ENCODE measurements at regions not wholly inside any gene's neighbourhood (a gene's known extent, or its start where the extent isn't known, plus 50 kb on each side); places are given as distances from the start of the nearest gene placed in this dataset.

DNA sequence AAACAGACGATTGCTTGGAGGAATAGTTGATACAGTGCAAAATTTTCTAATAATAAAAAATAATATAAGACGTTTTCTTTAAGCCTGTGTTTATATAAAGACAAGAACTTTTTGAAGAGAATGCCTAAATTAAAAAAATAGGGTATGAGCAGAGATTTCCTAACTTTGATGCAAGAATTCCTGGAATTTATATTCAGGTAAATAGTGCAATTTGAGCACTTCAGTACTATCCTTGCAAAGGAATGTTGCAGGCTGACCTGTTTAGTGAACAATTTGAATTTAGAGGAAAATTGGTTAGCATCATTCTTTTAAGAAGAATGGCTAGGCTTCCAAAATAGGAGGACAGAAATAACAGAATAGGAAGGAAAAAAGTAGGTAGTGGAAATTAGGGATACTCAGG, 1172.3 kb downstream of the HACE1 start:
- Histone ChIP-seq H3K27me3 (ENCODE audit: control insufficient read depth, insufficient read depth, low read length, poor library complexity, severe bottlenecking) (no peaks in the 10 kb centered on the region), H3K4me3 (ENCODE audit: insufficient read depth, low read depth, low read length) (no peak overlapping the region), H3K9me3 (ENCODE audit: control insufficient read depth, low read length) (no peaks in the 10 kb centered on the region), H3K27ac (ENCODE audit: insufficient read depth, low read depth, low read length, poor library complexity, severe bottlenecking) (no peak overlapping the region), H3K4me1 (ENCODE audit: control insufficient read depth, insufficient read depth, low read length) (no peaks in the 10 kb centered on the region), H3K36me3 (ENCODE audit: control insufficient read depth, insufficient read depth, low read length) (no peaks in the 10 kb centered on the region)
- WGBS, 2 experiments = no CpG with 5 or more reads among the region's 2 CpGs

DNA sequence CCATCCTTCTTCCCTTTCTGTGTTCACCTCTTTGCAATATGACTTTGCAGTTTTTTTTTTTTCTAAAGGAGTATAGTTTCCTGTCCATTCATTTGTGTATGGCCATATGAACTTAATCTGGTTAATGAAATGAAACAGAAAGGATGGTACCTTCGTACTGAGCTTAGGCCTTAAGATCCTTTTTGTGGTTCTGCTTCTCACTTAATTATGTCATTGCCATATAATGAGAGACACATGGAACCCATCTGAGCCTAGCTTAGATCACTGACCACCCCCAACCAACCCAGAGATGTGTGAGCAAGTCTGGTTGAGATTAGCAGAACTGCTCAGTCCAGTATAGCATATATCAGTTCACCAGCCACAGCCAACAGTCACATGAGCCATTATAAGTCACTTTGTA, 1179.6 kb downstream of the HACE1 start:
- 86 to 100% methylated on average over 1 of the region's 1 CpG for WGBS, 2 experiments

DNA sequence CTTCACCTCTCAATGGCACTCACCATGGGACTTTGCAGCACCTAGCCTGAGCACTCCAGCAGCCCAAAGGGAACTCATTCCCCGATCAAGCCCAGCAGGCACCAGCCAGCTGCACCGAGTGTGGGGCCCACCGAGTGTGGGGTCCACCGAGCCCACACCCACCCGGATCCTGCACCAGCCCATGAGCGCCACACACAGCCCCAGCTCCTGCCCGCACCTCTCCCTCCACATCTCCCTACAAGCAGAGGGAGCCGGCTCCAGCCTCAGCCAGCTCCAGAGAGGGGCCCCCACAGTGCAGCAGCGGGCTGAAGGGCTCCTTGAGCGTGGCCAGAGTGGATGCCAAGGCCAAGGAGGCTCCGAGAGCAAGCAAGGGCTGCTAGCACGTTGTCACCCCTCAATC, 1182.4 kb downstream of the HACE1 start:
- Histone ChIP-seq H3K36me3 (ENCODE audit: control insufficient read depth, insufficient read depth, low read length) (no peaks in the 10 kb centered on the region), H3K4me1 (ENCODE audit: control insufficient read depth, insufficient read depth, low read length) (no peaks in the 10 kb centered on the region), H3K9me3 (ENCODE audit: control insufficient read depth, low read length) (no peaks in the 10 kb centered on the region), H3K27ac (ENCODE audit: insufficient read depth, low read depth, low read length, poor library complexity, severe bottlenecking) (no peak overlapping the region), H3K4me3 (ENCODE audit: insufficient read depth, low read depth, low read length) (no peak overlapping the region), H3K27me3 (ENCODE audit: control insufficient read depth, insufficient read depth, low read length, poor library complexity, severe bottlenecking) (no peaks in the 10 kb centered on the region)
- 89 to 90% methylated on average over 12 of the region's 12 CpGs for WGBS, 2 experiments

More for the DNA sequence above, 1179.6 kb downstream of the HACE1 start:
- H3K4me3 ChIP-seq (ENCODE audit: insufficient read depth, low read depth, low read length) = no peak overlapping the region
- no peaks in the 10 kb centered on the region for H3K4me1 ChIP-seq (ENCODE audit: control insufficient read depth, insufficient read depth, low read length)
- H3K9me3 ChIP-seq (ENCODE audit: control insufficient read depth, low read length) = no peaks in the 10 kb centered on the region
- H3K36me3 ChIP-seq (ENCODE audit: control insufficient read depth, insufficient read depth, low read length) = no peaks in the 10 kb centered on the region
- H3K27me3 ChIP-seq (ENCODE audit: control insufficient read depth, insufficient read depth, low read length, poor library complexity, severe bottlenecking) = no peaks in the 10 kb centered on the region
- no peak overlapping the region for H3K27ac ChIP-seq (ENCODE audit: insufficient read depth, low read depth, low read length, poor library complexity, severe bottlenecking)

DNA sequence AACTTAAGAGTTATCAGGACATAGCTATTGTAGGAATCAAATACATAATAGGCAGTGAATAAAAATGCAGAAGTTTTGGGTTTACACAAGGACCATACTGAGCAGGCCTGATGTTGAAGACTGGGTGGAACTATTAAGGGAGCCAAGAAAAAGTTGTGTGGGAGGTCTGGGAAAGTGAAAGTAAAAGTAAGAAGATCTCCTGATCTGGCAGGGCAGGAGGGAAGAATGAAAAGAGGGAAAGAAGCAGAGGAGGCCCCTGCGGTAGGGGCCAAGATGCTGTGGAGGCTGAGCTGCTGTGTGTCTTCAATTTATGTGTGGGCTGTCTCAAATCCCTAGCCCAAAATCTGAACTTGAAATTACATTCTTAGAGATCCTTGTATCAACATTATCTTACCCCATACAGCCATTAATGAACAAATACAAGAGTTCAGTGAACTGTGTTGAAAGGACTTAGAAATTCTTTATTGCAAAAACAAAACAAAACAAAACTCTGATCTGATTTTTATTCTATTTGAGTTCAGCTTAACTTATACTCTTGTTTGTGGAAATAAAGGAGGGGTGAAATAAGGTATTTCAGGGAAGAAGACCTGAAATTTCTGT, 1183.8 kb downstream of the HACE1 start:
- Histone ChIP-seq H3K9me3 (ENCODE audit: control insufficient read depth, low read length) (no peaks in the 10 kb centered on the region), H3K36me3 (ENCODE audit: control insufficient read depth, insufficient read depth, low read length) (no peaks in the 10 kb centered on the region), H3K27ac (ENCODE audit: insufficient read depth, low read depth, low read length, poor library complexity, severe bottlenecking) (no peak overlapping the region), H3K4me1 (ENCODE audit: control insufficient read depth, insufficient read depth, low read length) (no peaks in the 10 kb centered on the region), H3K4me3 (ENCODE audit: insufficient read depth, low read depth, low read length) (no peak overlapping the region), H3K27me3 (ENCODE audit: control insufficient read depth, insufficient read depth, low read length, poor library complexity, severe bottlenecking) (no peaks in the 10 kb centered on the region)
- 79 to 92% methylated on average over 1 of the region's 1 CpG for WGBS, 2 experiments

DNA sequence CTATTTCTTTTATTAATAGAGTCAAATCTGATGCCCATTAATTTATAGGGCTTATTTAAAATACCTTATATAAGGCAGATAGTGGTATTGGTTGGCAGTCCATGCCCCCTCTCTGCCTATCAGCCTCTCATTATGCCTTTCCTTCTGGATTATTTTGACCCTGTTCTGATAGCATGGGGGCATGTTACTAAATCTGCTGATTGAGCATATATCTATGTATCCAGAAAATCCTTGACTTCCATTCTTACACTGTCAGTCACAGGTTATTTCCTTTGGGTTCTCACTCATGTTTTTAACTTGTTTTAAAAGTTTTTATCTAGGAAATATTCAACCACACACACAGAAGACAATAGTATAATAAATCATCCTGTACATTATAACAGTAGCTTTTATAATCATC, 1184.9 kb downstream of the HACE1 start:
- H3K27ac ChIP-seq (ENCODE audit: insufficient read depth, low read depth, low read length, poor library complexity, severe bottlenecking) = no peak overlapping the region
- H3K4me1 ChIP-seq (ENCODE audit: control insufficient read depth, insufficient read depth, low read length) = no peaks in the 10 kb centered on the region
- no peaks in the 10 kb centered on the region for H3K9me3 ChIP-seq (ENCODE audit: control insufficient read depth, low read length)
- H3K27me3 ChIP-seq (ENCODE audit: control insufficient read depth, insufficient read depth, low read length, poor library complexity, severe bottlenecking) = no peaks in the 10 kb centered on the region
- H3K36me3 ChIP-seq (ENCODE audit: control insufficient read depth, insufficient read depth, low read length) = no peaks in the 10 kb centered on the region
- no peak overlapping the region for H3K4me3 ChIP-seq (ENCODE audit: insufficient read depth, low read depth, low read length)

DNA sequence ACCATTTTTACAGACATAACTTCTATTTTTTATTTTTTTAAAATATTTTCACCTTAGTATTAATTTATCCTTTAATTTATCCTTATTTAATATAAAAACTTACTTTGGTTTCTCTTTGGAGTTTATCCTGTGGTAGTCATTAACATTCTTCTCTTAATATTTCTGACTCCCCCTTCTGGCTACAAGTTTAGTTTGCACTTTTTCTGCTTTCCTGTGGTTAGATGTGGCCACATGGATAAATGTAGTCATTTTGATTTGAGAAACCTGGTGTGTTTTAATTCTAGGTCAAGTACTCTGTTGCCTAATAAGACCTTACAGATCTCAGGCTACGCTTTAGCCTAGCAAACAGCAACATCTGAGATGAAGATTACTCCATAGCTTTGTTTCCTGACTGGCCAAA, 1187.5 kb downstream of the HACE1 start:
- 76 to 82% methylated on average over 1 of the region's 1 CpG for WGBS, 2 experiments

DNA sequence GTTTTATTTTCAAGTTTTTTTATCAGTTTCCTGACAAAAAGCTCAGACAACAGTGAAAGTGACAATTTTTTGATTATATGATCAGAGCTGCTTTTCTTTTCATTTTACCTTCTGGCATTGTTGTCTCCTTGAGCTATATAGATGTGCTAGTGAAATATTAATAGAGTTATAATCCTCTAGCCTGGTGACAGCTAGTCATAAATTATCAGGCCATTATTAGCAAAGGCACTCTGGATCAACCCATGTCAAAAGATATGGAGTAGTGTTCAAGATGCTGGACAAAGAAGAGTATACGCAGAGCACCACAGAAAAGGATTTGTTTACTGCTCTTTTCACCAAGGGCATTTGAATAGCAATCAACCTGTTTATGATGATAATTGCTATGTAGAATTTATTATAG, 1230.1 kb downstream of the HACE1 start:
- H3K4me1 ChIP-seq (ENCODE audit: control insufficient read depth, insufficient read depth, low read length) = no peaks in the 10 kb centered on the region
- no peaks in the 10 kb centered on the region for H3K36me3 ChIP-seq (ENCODE audit: control insufficient read depth, insufficient read depth, low read length)

More for the DNA sequence above, 1187.5 kb downstream of the HACE1 start:
- H3K27me3 ChIP-seq (ENCODE audit: control insufficient read depth, insufficient read depth, low read length, poor library complexity, severe bottlenecking) = no peaks in the 10 kb centered on the region
- H3K9me3 ChIP-seq (ENCODE audit: control insufficient read depth, low read length) = no peaks in the 10 kb centered on the region
- no peak overlapping the region for H3K27ac ChIP-seq (ENCODE audit: insufficient read depth, low read depth, low read length, poor library complexity, severe bottlenecking)
- no peaks in the 10 kb centered on the region for H3K36me3 ChIP-seq (ENCODE audit: control insufficient read depth, insufficient read depth, low read length)
- no peaks in the 10 kb centered on the region for H3K4me1 ChIP-seq (ENCODE audit: control insufficient read depth, insufficient read depth, low read length)
- H3K4me3 ChIP-seq (ENCODE audit: insufficient read depth, low read depth, low read length) = no peak overlapping the region

DNA sequence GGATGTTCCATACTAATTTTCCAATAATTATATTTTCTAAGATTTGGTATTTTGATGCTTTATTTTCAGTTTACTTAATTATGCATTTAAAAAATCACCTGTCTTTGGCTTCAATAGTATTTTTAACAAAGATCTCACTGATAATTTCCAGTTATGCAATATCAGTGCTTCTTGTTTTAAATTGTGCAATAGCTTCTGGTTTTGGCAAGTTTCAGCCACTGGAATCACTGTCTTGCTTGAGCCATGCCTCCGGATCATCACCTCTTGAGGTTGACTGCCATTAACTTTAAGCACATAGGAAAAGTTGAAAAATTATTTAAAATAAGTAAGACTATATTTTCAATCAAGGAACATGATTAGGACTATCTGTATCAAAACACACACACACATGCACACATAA, 1242.1 kb downstream of the HACE1 start:
- H3K9me3 ChIP-seq (ENCODE audit: control insufficient read depth, low read length) = no peaks in the 10 kb centered on the region
- no peaks in the 10 kb centered on the region for H3K27me3 ChIP-seq (ENCODE audit: control insufficient read depth, insufficient read depth, low read length, poor library complexity, severe bottlenecking)
- no peak overlapping the region for H3K27ac ChIP-seq (ENCODE audit: insufficient read depth, low read depth, low read length, poor library complexity, severe bottlenecking)
- WGBS, 2 experiments = 91 to 100% methylated on average over 1 of the region's 1 CpG
- no peaks in the 10 kb centered on the region for H3K36me3 ChIP-seq (ENCODE audit: control insufficient read depth, insufficient read depth, low read length)
- H3K4me1 ChIP-seq (ENCODE audit: control insufficient read depth, insufficient read depth, low read length) = no peaks in the 10 kb centered on the region
- H3K4me3 ChIP-seq (ENCODE audit: insufficient read depth, low read depth, low read length) = no peak overlapping the region

More for the DNA sequence above, 1230.1 kb downstream of the HACE1 start:
- 100% methylated on average over 1 of the region's 1 CpG for WGBS, 2 experiments
- Histone ChIP-seq H3K27me3 (ENCODE audit: control insufficient read depth, insufficient read depth, low read length, poor library complexity, severe bottlenecking) (no peaks in the 10 kb centered on the region), H3K27ac (ENCODE audit: insufficient read depth, low read depth, low read length, poor library complexity, severe bottlenecking) (no peak overlapping the region), H3K4me3 (ENCODE audit: insufficient read depth, low read depth, low read length) (no peak overlapping the region), H3K9me3 (ENCODE audit: control insufficient read depth, low read length) (no peaks in the 10 kb centered on the region)

DNA sequence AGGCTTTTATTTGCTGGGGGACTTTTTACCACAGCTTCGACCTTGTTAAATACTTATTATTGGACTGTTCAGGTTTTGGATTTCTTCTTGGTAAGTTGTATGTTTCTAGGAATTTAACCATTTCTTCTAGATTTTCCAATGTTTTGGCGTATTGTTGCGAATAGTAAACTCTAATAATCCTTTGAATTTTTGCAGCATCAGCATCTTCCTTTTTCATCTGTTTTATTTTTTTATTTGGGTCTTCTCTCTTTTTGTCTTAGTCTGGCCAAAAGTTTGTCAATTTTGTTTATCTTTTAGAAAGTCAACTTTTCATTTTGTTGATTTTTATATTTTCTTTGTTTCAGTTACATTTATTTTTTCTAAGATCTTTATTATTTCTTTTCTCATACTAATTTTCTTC, 1272.0 kb downstream of the HACE1 start:
- H3K9me3 ChIP-seq (ENCODE audit: control insufficient read depth, low read length) = no peaks in the 10 kb centered on the region
- H3K27ac ChIP-seq (ENCODE audit: insufficient read depth, low read depth, low read length, poor library complexity, severe bottlenecking) = no peak overlapping the region
- H3K27me3 ChIP-seq (ENCODE audit: control insufficient read depth, insufficient read depth, low read length, poor library complexity, severe bottlenecking) = no peaks in the 10 kb centered on the region
- H3K4me3 ChIP-seq (ENCODE audit: insufficient read depth, low read depth, low read length) = no peak overlapping the region
- no peaks in the 10 kb centered on the region for H3K4me1 ChIP-seq (ENCODE audit: control insufficient read depth, insufficient read depth, low read length)
- no peaks in the 10 kb centered on the region for H3K36me3 ChIP-seq (ENCODE audit: control insufficient read depth, insufficient read depth, low read length)
- 77 to 100% methylated on average over 1 to 3 of the region's 3 CpGs for WGBS, 2 experiments

DNA sequence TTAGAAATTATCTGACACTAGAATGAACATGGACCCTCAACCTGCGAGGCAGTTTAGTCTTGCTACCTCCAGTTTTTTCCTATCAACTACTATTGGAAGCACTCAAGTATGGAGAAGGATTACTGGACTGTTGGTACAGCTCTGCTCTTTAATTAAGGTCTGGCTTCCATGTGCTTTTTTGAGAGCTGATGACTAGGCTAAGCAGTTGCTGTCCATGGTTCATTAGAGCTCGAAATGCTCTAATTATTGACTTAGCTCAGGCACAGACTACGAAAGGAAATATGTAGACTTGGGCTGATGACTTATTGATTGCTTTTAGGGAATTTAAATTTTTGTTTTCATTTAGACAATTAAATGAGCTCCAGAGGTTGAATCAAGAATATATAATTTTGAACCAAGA, 1281.6 kb downstream of the HACE1 start:
- 92 to 97% methylated on average over 3 of the region's 3 CpGs for WGBS, 2 experiments
- H3K27me3 ChIP-seq (ENCODE audit: control insufficient read depth, insufficient read depth, low read length, poor library complexity, severe bottlenecking) = no peaks in the 10 kb centered on the region
- H3K4me3 ChIP-seq (ENCODE audit: insufficient read depth, low read depth, low read length) = no peak overlapping the region

DNA sequence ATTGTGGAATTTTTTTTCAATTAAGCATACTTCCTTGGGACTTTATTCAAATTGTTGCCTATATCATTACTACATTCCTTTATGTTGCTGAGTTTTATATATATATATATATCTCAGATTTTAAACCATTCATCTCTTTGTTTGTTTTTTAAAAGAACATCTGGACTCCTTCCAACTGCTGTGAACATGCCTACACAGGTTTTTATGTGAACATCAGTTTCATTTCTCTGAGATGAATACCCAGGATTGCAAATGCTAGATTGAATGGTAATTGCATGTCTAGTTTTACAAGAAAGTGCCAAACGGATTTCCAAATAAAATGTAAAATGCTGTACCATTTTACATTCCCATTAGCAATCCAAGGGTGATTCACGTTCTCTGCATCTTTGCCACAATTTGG, 1289.3 kb downstream of the HACE1 start:
- H3K36me3 ChIP-seq (ENCODE audit: control insufficient read depth, insufficient read depth, low read length) = no peaks in the 10 kb centered on the region
- H3K4me3 ChIP-seq (ENCODE audit: insufficient read depth, low read depth, low read length) = no peak overlapping the region
- WGBS, 2 experiments = 90 to 100% methylated on average over 2 of the region's 2 CpGs
- no peaks in the 10 kb centered on the region for H3K9me3 ChIP-seq (ENCODE audit: control insufficient read depth, low read length)
- H3K27me3 ChIP-seq (ENCODE audit: control insufficient read depth, insufficient read depth, low read length, poor library complexity, severe bottlenecking) = no peaks in the 10 kb centered on the region
- H3K27ac ChIP-seq (ENCODE audit: insufficient read depth, low read depth, low read length, poor library complexity, severe bottlenecking) = no peak overlapping the region
- no peaks in the 10 kb centered on the region for H3K4me1 ChIP-seq (ENCODE audit: control insufficient read depth, insufficient read depth, low read length)

More for the DNA sequence above, 1281.6 kb downstream of the HACE1 start:
- no peak overlapping the region for H3K27ac ChIP-seq (ENCODE audit: insufficient read depth, low read depth, low read length, poor library complexity, severe bottlenecking)
- H3K4me1 ChIP-seq (ENCODE audit: control insufficient read depth, insufficient read depth, low read length) = no peaks in the 10 kb centered on the region
- no peaks in the 10 kb centered on the region for H3K36me3 ChIP-seq (ENCODE audit: control insufficient read depth, insufficient read depth, low read length)
- H3K9me3 ChIP-seq (ENCODE audit: control insufficient read depth, low read length) = no peaks in the 10 kb centered on the region
